CD4-positive, alpha-beta T cell treated with Interleukin-21 for 1 hour (primary cell): ENCODE measurements at regions not wholly inside any gene's neighbourhood (a gene's known extent, or its start where the extent isn't known, plus 50 kb on each side); places are given as distances from the start of the nearest gene placed in this dataset.
"Not testable (repeated sequence)": the region's sequence is repeated elsewhere in the genome, so short reads cannot be mapped to it uniquely, and the experiment has no call there.

Experiments used
- DNase-seq: peaks from one replicate; pipeline ENCODE4 v3.0.0-alpha.2; 2020

DNA sequence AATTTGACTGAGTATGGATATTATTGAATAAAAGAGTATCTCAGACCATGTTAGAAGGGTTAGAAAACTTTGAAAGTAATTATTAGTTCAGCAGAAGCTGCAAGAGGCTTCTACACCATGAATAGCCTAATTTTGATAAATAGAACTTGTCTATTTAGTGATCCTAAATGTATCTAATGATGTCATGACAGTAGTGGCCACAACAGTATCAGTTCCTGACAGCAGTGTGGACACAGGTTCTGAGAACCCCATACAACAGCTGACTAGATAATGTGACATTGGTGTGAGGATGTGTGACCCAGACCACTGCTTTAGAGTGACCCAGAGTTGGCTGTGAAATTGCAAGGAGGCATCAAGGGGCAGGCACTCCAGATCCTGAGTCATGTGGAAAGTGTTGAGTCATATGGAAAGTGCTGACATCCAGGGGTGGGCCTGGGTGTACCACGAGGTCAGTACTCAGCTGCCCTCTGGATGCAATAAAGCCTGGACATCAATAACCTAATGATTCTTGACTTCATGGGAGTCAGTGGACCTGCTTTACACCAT lies 754.7 kb downstream of the DHX35 start:
- DNase-seq, result no peak

DNA sequence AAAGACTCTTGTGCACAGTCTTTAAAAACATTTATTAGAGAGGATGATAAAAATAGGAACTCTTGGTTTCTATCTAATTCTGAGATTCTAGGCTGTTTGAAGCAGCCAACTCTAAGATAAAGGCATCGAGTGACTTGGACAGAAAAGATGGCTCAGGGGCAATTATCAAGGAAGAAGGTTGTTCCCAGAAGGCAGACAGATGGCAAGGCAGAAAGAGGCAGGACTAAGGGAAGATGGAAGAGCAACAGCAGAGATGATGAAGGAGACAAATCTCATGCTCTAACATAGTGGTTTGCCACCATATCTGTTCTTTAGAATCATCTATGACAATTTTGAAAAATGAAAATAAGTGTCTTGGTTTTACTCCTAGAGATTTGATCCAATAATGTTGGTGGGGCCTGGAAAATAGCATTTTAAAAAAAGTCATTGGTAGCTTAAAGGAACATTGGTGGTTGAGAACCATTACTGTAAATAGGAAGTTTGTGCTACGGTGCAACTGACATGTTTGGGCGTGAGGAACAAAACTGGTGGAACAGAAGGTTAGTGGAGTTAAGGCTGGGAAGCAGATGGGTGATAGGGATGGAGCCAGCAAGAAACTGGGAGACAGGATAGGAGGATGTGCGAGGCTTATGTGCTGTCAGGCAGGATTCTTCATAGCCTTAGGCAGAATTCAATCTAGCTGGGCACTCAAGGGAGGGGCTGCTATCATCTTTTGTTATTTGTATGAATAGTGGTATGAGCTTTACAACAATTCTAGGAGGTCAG lies 751.1 kb downstream of the DHX35 start:
- no peak for DNase-seq

DNA sequence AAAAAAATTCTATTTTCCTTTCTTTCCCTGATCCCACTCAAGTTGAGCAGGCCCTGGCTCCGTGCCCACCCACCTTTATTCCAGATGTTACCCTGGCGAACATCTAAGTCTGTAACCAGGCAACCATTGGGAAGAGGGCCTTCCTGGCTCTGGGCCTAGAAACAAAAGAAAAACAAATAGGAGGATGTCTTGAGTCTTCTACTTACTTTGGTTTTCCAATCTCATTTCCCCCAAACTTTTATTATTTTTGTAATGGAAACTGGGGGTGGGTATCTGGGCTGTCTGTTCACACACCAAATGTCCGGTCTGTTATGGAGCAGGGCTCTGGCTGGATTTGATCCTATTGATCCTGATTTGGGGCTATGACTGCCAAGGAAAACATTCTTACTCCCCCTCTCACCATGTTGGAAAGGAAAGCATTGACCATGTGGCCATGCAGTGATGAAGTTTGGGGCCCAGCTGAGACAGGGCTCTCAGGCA lies 744.1 kb downstream of the DHX35 start:
- no peak for DNase-seq

DNA sequence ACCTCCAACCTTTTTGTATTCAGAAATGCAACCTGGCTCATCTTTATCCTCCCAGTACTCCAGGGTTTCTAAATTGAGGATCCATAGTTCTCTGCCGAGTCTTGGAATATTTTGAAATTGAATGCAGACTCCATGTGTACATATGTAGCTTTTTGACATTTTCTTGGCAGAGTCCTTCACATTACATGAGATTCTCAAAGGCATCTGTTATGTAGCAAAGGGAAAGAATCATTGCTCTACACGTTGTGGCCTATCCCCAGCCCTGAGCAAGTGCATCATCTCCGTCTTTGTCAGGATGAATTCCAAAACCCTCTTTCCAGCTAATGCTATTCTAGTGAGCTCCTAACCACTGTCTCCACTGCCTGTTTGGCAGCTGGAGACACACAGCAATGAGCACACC lies 742.9 kb downstream of the DHX35 start:
- no peak for DNase-seq

DNA sequence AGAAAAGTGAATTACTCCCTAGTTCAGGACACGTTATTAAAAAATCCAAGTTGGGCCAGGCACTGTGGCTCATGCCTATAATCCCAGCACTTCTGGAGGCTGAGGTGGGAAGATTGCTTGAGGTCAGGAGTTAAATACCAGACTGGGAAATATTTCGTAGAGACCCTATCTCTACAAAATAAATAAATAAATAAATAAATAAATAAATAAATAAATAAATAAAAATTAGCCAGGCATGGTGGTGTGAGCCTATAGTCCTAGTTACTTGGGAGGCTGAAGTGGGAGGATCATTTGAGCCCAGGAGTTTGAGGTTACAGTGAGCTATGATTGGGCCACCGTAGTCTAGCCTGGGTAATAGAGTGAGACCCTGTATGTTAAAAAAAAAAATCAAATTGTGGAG lies 741.2 kb downstream of the DHX35 start:
- DNase-seq, result not testable (repeated sequence)

DNA sequence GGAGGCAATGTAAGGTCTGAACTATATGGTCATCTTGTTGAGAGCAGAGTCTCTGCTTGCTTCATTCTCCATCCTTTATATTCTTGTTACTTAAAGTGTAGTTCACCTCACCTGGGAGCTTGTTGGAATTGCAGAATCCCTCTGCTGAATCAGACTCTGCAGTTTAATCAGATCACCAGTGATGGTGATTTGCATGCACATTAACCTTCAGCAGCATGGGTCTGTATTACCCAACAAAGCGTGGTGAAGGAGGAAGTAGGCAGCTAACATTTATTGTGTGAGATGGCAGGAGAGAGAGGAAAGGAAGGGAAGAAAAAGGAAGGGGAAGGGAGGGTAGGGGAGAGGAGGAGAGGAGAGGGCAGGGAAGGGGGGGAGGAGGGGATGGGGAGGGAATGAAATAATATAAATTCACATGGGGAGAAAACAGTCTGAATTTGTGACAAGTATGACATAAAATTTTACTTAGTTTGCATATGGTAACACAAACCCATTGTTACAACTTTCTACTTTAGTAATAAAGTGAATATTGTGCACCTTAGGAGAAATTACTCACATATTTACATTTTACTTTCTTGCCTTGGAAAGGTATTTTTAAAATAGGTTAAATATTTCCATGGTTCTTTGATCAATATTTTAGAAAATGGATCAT lies 740.7 kb downstream of the DHX35 start:
- DNase-seq, result no peak

DNA sequence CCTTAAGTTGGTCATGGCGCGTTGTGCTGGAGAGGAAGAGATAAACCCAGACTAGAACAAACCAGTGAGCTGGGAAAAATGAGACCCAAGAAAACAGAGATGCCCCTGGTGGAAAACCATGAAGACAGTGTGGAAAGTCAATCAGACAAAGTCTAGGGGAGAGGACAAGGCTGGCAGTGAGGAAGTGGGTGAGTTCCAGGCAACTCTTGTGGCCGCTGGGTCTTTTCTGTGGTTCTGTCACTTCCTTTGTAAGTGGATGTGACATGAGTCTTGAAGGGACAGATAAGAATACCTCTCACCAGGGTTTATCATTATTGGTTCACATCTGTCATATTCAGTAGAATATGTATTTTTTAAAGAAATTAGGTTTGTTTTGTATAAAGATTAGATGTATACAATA lies 738.4 kb downstream of the DHX35 start:
- no peak for DNase-seq

DNA sequence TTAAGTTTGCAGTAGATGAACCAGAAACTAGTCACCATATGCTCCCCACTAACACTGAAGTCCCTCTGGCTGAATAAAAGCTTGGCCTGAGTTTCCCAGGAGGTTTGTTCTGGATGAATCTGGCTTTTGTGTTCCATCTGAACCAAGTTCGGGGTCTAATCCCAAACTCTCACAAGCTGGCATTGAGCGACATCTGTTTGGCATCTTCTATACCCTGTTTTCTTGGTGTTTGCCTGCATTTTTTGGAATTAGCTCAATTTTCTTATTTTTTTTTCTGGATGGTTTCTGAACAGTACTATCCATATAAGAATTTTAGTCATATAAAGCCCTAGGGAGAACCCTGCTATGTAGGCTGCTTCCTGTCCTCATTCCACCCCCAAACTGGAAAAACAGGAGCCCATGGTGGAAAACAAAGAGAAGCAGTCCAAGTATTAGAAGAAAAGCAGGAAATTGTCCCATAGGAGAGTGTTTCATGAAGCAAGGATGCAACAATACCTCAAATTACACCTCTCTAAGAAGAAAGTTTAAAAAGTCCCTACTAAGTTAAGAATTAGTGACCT lies 737.1 kb downstream of the DHX35 start:
- DNase-seq, result no peak

DNA sequence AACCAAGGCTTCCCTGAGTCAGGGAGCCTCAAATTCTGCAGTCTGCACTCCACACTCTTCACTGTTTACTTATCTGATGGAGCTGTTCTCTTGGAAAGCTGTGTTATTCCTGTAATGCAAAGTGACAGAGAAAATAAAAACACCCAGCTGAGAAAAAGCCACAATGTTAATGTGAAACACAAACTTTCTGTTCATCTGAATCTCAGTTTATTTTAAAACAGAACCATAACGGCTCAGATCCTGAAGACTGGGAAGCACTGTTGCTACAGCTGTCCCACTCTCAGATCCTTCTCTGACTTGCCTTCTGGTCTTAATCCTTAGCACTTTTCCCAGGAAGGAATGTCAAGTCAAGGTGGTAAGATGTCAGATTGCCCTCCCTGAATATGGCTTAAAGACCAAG lies 736.6 kb downstream of the DHX35 start:
- DNase-seq, result no peak

DNA sequence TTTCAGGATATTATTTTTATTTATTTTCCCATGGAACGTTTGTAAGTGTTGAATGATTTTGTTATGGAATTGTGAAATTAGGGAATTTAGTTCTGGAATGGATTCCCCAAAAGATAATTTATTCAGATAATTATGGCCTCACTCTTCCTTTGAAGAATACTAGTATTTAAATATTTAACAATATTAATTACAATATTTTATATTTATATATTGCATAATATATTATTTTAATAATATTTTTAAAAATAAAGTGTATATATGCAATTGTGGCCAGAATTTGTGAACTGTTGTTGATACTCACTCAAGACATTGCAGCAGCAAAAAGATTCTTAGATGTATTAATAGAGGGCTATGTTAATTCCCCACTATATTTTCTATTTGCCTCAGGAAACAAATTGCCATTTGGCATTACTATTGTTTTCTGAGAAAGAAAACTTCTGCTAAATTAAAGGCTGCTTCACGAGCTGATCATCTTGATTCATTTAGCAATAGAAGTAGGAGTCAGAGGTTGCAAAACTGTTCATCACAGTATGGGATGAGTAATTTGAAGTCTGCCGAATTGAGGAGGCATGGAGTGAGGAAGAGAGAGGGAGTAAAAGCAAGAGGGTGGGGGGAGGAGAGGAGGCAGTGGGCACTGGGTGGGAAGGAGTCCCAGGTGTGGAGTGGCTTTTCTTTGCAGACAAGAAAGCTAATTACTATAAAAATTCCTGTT lies 729.2 kb downstream of the DHX35 start:
- no peak for DNase-seq

DNA sequence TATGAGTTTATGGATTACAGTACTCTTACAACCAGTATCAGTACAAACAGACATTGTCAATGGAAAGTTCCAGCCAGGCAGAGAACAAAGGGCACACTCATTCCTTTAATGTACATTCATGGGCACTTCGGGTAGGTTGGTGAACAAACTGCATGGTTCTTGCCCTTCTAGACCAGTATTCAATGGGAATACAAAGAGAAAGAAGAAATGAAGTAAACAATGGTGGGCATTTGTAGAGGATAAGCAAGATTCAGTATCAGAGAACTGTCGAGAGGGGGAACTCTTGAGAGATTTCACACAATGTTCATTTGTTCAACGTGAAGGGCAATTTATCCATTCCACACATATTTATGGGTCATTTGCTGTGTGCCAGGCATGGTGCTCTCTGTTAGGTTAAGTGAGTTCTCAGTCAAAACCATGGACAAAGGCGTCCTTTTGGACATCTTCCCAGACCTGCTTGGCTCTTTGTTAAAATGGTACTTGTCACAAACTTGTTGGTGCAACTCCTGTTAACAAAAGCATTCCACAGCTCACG lies 714.8 kb downstream of the DHX35 start:
- DNase-seq, result no peak

DNA sequence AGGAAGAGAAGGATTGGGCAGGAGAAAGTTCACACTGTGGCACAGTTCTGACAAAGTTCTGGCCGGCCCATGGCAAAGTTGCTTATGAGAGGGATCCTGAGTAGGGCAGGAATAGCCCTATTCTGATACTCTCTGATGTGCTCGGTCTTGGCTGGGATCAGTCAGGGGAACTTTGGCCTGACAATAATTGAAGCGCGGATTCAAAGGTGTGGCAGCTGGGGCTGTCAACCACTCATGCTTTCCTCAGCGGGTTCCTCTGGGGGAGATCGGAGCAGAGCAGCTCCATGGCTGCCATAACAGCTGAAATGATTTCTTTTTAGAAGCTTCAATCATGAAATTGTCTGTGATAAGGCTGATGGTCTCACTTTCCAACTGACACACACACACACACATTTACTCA lies 714.1 kb downstream of the DHX35 start:
- DNase-seq, result no peak

DNA sequence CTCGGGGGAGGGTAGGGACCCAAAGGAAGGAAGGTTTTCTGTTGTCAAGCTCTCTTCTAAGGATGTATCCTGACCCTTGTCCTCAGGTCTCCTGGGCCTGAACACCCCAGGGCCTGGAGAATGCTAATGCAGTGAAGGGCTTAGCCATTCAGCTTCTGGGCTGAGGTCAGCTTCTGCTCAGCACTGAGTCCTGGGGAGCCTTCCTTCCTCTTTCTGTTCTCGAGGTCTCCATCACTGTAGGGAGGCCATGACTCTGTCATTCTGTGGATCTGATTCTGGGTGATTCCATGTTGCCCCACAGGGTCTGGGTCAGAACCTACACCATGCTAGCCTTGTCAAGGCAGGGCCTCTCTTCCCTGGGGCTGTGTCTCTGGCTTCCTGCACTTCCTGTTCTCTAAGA lies 712.7 kb downstream of the DHX35 start:
- no peak for DNase-seq

DNA sequence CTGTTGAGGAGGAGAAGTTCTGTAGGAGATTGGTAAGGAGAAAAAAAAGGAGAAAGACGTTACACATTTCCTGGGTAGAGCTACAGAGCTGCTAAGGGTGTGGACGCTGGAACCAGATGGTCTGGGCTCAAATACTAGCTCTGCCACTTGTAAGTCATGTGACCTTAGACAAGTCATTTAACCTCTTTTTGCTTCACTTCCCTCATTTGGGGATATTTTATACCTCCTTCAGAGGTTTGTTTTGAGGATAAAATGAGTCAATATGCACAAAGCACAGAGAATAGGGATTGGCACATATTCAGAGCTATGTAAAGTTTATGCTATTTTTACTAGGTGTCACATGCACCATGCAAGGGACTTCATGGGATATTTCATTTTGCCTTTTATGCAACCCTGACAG lies 708.8 kb downstream of the DHX35 start:
- no peak for DNase-seq

DNA sequence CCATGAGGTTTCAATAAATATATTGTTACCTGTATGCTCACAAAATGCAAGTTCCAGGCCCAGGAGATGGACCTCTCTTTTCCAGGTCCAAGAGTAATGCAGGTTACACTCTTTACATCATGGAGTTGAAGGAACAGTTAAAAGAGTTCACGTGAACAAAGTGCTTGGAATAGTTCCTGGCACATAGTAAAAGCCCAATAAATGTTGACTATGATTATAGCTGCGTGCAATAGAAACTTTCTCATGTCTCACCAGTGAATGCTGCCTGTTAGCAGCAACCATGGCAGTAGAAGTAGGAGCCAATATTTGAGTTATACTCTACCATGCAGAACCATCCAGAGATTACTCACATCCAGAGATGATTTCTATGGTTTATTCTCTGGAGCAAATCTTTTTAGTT lies 707.5 kb downstream of the DHX35 start:
- no peak for DNase-seq

DNA sequence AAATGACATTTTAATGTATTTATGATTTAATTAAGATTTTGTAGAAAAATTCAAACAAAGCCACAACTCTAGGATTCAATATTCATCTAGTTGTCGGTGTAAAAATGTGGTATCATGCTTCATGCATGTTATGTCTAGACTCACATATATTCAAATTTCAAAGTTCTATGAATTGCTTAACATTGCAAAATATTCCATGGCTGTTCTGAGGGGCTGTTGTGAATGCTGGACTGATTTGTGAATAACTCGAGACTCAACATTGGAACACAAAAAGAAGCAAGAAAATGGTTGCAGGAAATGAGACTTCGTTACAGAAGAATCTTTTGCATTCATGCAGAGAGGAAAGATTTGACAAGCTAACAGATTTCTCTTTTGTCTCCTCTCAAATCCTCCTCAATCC lies 705.9 kb downstream of the DHX35 start:
- no peak for DNase-seq

DNA sequence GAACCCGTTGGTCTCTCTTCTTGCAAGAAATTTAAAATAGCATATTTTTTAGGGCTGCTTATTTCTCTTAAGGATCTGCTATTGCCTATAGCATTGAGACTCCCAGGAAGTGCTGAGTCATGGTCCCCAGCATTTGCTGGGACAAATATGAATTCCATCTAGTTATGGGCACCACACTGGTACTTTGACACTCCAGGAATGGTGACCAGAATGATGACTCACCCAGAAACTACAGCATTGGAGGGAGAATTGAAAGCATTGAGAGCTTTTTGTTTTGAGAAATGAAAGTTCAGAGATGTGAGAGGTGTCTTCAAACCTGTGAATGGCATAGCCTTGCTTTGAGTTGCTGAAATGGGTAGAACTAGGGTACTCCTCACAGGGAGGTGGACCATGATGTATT lies 699.7 kb downstream of the DHX35 start:
- no peak for DNase-seq

DNA sequence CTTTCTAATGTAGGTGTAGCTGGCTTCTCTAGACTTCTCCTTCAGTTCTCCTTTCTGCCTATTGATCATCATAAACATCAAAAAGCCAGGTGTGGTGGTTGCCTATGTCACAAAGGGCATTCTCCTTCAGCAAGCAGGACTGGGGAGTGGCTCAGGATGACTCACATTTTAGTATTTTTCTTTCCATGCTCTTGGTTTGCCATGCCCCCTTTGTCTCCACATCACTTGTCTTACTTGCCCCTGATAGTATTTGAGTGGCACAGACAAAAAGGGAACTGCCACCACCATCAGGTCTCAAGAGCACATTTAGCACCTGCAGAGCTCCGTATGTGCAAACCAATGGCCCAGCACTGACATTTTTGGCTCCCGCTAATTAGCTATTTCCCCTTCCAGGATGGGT lies 698.8 kb downstream of the DHX35 start:
- no peak for DNase-seq

DNA sequence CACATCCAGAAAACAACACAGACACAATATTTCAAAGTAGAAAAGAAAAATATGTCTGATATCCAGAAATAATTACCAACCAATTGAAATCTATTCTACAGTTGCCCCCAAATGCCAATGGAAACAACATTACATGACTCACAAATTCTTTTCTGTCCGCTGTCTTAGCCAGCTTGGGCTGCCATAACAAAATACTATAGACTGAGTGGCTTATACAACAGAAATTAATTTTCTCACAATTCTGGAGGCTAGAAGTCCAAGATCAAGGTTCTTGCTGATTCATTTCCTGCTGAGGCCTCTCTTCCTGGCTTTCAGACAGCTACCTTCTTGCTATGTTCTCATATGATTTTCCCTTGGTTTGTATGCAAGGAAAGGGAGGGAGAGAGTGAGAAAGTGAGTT lies 698.1 kb downstream of the DHX35 start:
- no peak for DNase-seq

DNA sequence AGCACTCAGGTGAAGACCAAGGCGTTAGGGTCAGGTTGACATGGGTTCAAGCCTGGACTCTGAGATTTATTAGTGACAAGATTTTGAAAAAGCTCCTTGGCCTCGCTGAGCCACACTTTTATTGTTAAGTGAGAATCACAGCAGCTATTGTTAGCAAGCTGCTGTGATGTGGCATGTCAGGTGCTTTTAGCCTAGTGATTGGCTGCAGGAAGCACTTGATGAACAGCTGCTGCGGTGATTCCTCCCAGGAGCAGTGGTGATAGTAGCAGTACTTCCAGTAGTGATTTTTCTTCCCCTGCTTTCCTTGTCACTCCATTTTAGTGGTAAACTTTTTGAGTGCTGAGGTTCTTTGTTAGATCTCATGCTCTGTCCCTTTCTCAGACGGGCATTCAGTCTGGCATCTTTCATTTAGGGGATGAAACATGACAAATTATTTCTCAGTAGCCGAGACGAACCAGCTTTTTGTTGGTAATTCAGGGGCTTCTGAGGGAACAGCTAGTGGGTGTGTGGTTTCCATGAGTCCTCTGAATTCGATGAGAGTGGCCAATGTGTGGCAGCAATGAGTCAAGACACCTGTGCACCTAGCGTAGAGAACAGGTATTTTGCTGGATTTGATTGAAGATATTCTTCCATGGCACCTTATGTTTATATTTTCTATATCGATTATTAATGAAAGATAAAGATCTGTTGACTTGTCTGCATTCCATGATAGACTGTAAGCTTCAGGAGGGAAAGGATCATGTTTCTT lies 696.7 kb downstream of the DHX35 start:
- DNase-seq, result no peak

DNA sequence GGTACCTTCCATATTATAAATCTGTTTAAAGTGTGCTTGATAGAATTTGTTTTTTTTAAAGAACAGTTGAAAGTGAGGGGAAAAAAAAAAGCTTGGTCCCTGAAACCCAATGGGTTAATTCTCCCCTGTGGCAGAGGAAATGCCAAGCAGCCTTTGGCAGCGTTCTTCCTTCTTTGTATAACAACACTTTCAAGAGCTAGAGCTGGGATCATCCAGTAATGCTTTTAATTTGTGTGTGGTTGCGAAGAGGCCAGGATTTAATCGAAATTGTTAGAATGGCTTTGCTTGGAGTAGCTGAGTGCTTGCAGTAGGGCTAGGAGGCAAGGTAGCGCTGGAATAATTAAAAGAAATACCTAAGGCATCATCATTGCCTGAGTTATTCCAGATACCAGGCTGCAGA lies 692.0 kb downstream of the DHX35 start:
- no peak for DNase-seq

DNA sequence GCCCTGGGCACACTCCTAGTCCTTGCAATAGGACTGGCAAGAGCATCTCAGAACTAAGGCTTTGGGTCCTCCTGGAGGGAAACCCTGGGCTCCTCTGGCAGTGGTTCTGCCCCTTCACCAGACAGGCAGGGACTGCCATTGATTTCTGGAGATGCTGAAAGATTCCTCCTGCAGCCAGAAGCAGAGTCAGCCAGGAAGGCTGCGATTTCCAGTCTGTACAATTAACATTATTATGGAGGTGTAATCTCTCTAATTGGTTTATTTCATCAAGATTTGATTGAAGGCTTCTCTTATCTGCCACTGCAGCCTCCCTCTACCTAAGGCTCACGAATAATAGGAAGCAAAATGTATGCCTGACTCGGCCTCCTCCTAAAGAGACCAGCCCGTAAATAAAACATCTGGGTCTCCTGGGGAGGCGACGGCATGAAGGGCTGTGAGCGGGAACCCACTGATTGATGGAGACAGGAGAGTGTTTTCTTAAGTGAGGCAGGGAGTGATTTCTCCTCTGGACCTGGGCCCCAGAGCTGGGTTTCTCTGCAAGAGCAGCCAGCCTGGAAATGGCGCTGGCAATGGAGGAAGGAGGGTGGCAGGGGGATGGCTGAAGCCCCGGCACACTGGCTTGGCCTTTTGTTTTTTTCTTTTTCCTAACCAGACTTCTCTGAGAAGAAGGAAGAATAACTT lies 689.6 kb downstream of the DHX35 start:
- no peak for DNase-seq
